ENCODE measurements at regions not wholly inside any gene's neighbourhood (a gene's known extent, or its start where the extent isn't known, plus 50 kb on each side); places are given as distances from the start of the nearest gene placed in this dataset.

- no peak for TF ChIP-seq AEBP2 (tag by site-specific recombination; IDR thresholded peaks at IDR 0.05; ENCODE audit: borderline replicate concordance)
- no peak for TF ChIP-seq ZBTB17 (tag by site-specific recombination; IDR thresholded peaks at IDR 0.05)
- no peak for TF ChIP-seq ZNF37A (tag by site-specific recombination; IDR thresholded peaks at IDR 0.05)
These were observed 367.9 kb upstream of the DUSP10 start (continued) for GRCh38 chr1:222109836-222110235.

- Histone ChIP-seq H3K9me3 (ENCODE audit: control insufficient read depth, insufficient read depth, low read depth, low read length) (no peaks in the 10 kb centered on the region), H3K27ac (ENCODE audit: extremely low read depth, low read depth, low read length) (no peak overlapping the region), H3K4me1 (ENCODE audit: control insufficient read depth, insufficient read depth, low read length) (no peaks in the 10 kb centered on the region), H3K36me3 (ENCODE audit: control insufficient read depth in 2 of 2, insufficient read depth in 1 of 2, low read length in 2 of 2) (no peaks in the 10 kb centered on the region), H3K4me3 (ENCODE audit: low read depth, low read length) (no peak overlapping the region)
- TF ChIP-seq ZFP37 (tag by site-specific recombination; IDR thresholded peaks at IDR 0.05) (no peak), ZNF521 (tag by site-specific recombination; IDR thresholded peaks at IDR 0.05) (no peak), ZBTB44 (tag by site-specific recombination; IDR thresholded peaks at IDR 0.05) (no peak), ZNF600 (tag by site-specific recombination; IDR thresholded peaks at IDR 0.05) (no peak), SP3 (tag by site-specific recombination; IDR thresholded peaks at IDR 0.05) (no peak), ZNF24 (tag by site-specific recombination; IDR thresholded peaks at IDR 0.05) (no peak)
- ChIA-PET CTCF (interaction anchor here (0.5 to 1.0 kb wide), 2 partner anchors 14 to 56 kb away, joined by 3 read pairs; no protein-coding TSS in a partner anchor), POLR2A (no interaction called here)
These were observed 366.1 kb upstream of the DUSP10 start for GRCh38 chr1:222107975-222108374.

DNA sequence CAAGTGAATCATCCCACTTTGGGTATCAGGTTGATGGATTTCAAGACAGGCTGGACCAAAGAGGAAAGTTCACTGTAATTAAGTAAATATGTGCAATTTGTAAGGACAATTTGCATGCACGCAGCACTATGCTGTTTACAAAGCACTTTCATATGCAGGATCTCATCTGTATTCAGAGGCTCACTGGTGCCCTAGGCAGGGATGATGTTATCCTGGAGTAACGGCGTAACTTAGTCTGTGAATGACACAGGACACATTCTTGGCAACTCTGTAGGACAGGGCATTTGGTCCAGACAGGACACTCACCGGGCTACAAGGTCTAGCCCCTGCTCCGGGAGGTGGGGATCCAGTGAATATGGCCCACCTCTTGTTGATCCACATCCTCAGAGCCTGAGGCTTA lies 365.4 kb upstream of the DUSP10 start:
- no peak overlapping the region for H3K4me3 ChIP-seq (ENCODE audit: low read depth, low read length)
- H3K36me3 ChIP-seq (ENCODE audit: control insufficient read depth in 2 of 2, insufficient read depth in 1 of 2, low read length in 2 of 2): no peaks in the 10 kb centered on the region
- TF ChIP-seq ZNF530 (tag by site-specific recombination; IDR thresholded peaks at IDR 0.05; ENCODE audit: low read depth): no peak
- TF ChIP-seq ZBTB26 (tag by site-specific recombination; optimal IDR thresholded peaks at IDR 0.05): no peak
- no peak for TF ChIP-seq ZNF488 (tag by site-specific recombination; IDR thresholded peaks at IDR 0.05)
- TF ChIP-seq ZFP41 (tag by site-specific recombination; IDR thresholded peaks at IDR 0.05; ENCODE audit: borderline replicate concordance): no peak
- TF ChIP-seq MZF1 (tag by site-specific recombination; IDR thresholded peaks at IDR 0.05; ENCODE audit: borderline replicate concordance): no peak
- H3K27ac ChIP-seq (ENCODE audit: extremely low read depth, low read depth, low read length): no peak overlapping the region
- H3K9me3 ChIP-seq (ENCODE audit: control insufficient read depth, insufficient read depth, low read depth, low read length): no peaks in the 10 kb centered on the region
- POLR2A ChIA-PET: no interaction called here
- H3K4me1 ChIP-seq (ENCODE audit: control insufficient read depth, insufficient read depth, low read length): no peaks in the 10 kb centered on the region
- CTCF ChIA-PET: interaction anchor here (1.0 to 1.4 kb wide), 2 partner anchors 12 to 13 kb away, joined by 3 to 7 read pairs; no protein-coding TSS in a partner anchor

GRCh38 chr1:222106377-222106776 lies 364.5 kb upstream of the DUSP10 start:
- H3K27ac ChIP-seq (ENCODE audit: extremely low read depth, low read depth, low read length): no peak overlapping the region
- CTCF ChIA-PET: interaction anchor here (0.6 to 1.4 kb wide), 4 partner anchors 11 to 586 kb away, joined by 3 to 9 read pairs (median 5); no protein-coding TSS in a partner anchor
- TF ChIP-seq ZNF148 (tag by site-specific recombination; IDR thresholded peaks at IDR 0.05; ENCODE audit: borderline replicate concordance): no peak
- TF ChIP-seq, protein P1, sequence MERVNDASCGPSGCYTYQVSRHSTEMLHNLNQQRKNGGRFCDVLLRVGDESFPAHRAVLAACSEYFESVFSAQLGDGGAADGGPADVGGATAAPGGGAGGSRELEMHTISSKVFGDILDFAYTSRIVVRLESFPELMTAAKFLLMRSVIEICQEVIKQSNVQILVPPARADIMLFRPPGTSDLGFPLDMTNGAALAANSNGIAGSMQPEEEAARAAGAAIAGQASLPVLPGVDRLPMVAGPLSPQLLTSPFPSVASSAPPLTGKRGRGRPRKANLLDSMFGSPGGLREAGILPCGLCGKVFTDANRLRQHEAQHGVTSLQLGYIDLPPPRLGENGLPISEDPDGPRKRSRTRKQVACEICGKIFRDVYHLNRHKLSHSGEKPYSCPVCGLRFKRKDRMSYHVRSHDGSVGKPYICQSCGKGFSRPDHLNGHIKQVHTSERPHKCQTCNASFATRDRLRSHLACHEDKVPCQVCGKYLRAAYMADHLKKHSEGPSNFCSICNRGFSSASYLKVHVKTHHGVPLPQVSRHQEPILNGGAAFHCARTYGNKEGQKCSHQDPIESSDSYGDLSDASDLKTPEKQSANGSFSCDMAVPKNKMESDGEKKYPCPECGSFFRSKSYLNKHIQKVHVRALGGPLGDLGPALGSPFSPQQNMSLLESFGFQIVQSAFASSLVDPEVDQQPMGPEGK (tag by site-specific recombination; IDR thresholded peaks at IDR 0.05): no peak
- TF ChIP-seq ZNF670 (tag by site-specific recombination; IDR thresholded peaks at IDR 0.05; ENCODE audit: low read depth): no peak
- TF ChIP-seq ZNF2 (tag by site-specific recombination; IDR thresholded peaks at IDR 0.05): no peak
- no peak for TF ChIP-seq ZNF785 (tag by site-specific recombination; IDR thresholded peaks at IDR 0.05)
- no peak for TF ChIP-seq ZNF560 (tag by site-specific recombination; IDR thresholded peaks at IDR 0.05; ENCODE audit: borderline replicate concordance)
- no peak for TF ChIP-seq KLF10 (tag by site-specific recombination; IDR thresholded peaks at IDR 0.05)

More at GRCh38 chr1:222106377-222106776, 364.5 kb upstream of the DUSP10 start:
- Histone ChIP-seq H3K9me3 (ENCODE audit: control insufficient read depth, insufficient read depth, low read depth, low read length) (no peaks in the 10 kb centered on the region), H3K36me3 (ENCODE audit: control insufficient read depth in 2 of 2, insufficient read depth in 1 of 2, low read length in 2 of 2) (no peaks in the 10 kb centered on the region), H3K4me3 (ENCODE audit: low read depth, low read length) (no peak overlapping the region), H3K4me1 (ENCODE audit: control insufficient read depth, insufficient read depth, low read length) (no peaks in the 10 kb centered on the region)
- POLR2A ChIA-PET: no interaction called here

Data from HEK293 (cell line).